Fibroblast of mammary gland (primary cell): ENCODE measurements at regions not wholly inside any gene's neighbourhood (a gene's known extent, or its start where the extent isn't known, plus 50 kb on each side); places are given as distances from the start of the nearest gene placed in this dataset.

Experiments used
- DNase-seq: peaks from one replicate; pipeline ENCODE4 v3.0.0-alpha.2; 2010; ENCODE audit warnings: low read depth
- H3K4me3 ChIP-seq: 2 replicates; pipeline ENCODE4 v1.5.1; 2011; ENCODE audit warnings: low read depth, mild to moderate bottlenecking, low read length, moderate library complexity; ENCODE audit not compliant: control insufficient read depth
- CTCF ChIP-seq: conservative IDR thresholded peaks from 2 replicates; pipeline ENCODE4 v1.5.1; 2011; ENCODE audit warnings: low read depth, low read length, inconsistent platforms; ENCODE audit not compliant: control insufficient read depth, insufficient read depth

- H3K4me3 ChIP-seq: no peak overlapping the region
- TF ChIP-seq CTCF: no peak
- no peak for DNase-seq
Measured at GRCh38 chr3:103388214-103388613, 953.4 kb downstream of the ZPLD1 start.

GRCh38 chr3:103389356-103389755 is 954.5 kb downstream of the ZPLD1 start:
- no peak for TF ChIP-seq CTCF
- H3K4me3 ChIP-seq: no peak overlapping the region

GRCh38 chr3:103393395-103394186 is 958.8 kb downstream of the ZPLD1 start:
- no peak overlapping the region for H3K4me3 ChIP-seq
- no peak for TF ChIP-seq CTCF
- DNase-seq: peak; percentile 25

More at GRCh38 chr3:103389356-103389755, 954.5 kb downstream of the ZPLD1 start:
- no peak for DNase-seq

- no peak overlapping the region for H3K4me3 ChIP-seq
- TF ChIP-seq CTCF: no peak
- DNase-seq: no peak
Measured at GRCh38 chr3:103403191-103403590, 968.4 kb downstream of the ZPLD1 start.

- no peak for TF ChIP-seq CTCF
- no peak for DNase-seq
- no peak overlapping the region for H3K4me3 ChIP-seq
Measured at GRCh38 chr3:103406320-103406850, 971.6 kb downstream of the ZPLD1 start.

GRCh38 chr3:103410231-103410630 is 975.4 kb downstream of the ZPLD1 start:
- DNase-seq: no peak
- no peak overlapping the region for H3K4me3 ChIP-seq
- no peak for TF ChIP-seq CTCF
